Brain microvascular endothelial cell (primary cell): ENCODE measurements at regions not wholly inside any gene's neighbourhood (a gene's known extent, or its start where the extent isn't known, plus 50 kb on each side); places are given as distances from the start of the nearest gene placed in this dataset.
A peak's percentile ranks its signal among the peaks of the same experiment; 100 is the strongest.

Experiments
- DNase-seq: peaks from one replicate; pipeline ENCODE4 v3.0.0-alpha.2; 2020
- H3K27ac ChIP-seq: fragments of 250-450 bp; sonication (Bioruptor Pico); 2 replicates; pipeline ENCODE4 v1.5.1; 2020; ENCODE audit warnings: mild to moderate bottlenecking, moderate library complexity
- H3K27me3 ChIP-seq: fragments of 250-450 bp; sonication (Bioruptor Pico); replicated peaks from 2 replicates; pipeline ENCODE4 v1.5.1; 2020; ENCODE audit warnings: mild to moderate bottlenecking
- H3K36me3 ChIP-seq: fragments of 250-450 bp; sonication (Bioruptor Pico); replicated peaks from 2 replicates; pipeline ENCODE4 v1.5.1; 2020; ENCODE audit warnings: mild to moderate bottlenecking
- H3K4me3 ChIP-seq: 2 replicates; pipeline ENCODE4 v1.5.1; 2011; ENCODE audit warnings: low read depth, mild to moderate bottlenecking, control low read depth, low read length, moderate library complexity
- in situ Hi-C: cut with HindIII; loops from 2 replicates; pipeline ENCODE4 v1.10.0; 2017; ENCODE audit warnings: low sequenced_read_pairs, low pct_ligation_motif_present
- TF ChIP-seq, protein P1 (sequence below): IDR thresholded peaks from 2 replicates; pipeline ENCODE4 v1.5.1; 2011; ENCODE audit warnings: low read depth, mild to moderate bottlenecking, moderate library complexity, low read length, control low read depth, inconsistent platforms; ENCODE audit errors: missing control alignments

DNA sequence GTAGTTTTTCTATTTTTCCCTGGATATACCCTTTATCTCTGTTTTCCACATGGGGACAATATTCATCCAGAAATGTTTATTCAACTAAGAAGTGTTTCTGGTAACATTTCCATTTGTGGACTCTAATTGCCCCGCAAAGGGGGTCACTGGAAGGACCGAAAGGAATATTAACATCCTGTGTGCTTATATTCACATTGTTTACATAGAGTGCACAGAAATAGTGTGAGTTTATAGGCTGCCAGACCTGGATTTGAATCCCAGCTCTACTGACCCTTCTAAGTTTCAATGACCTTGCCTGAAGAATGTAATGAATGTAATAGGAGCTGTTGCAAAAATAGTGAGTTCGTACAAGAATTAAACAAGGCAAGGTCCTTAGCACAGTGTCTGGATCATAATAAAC, 152.9 kb upstream of the NCKAP5 start:
- no peak for DNase-seq
- Histone ChIP-seq H3K4me3 (no peak overlapping the region), H3K27me3 (no peaks in the 10 kb centered on the region), H3K27ac (no peak overlapping the region), H3K36me3 (no peaks in the 10 kb centered on the region)
- in situ Hi-C loops = no loop called here
- TF ChIP-seq, protein P1, sequence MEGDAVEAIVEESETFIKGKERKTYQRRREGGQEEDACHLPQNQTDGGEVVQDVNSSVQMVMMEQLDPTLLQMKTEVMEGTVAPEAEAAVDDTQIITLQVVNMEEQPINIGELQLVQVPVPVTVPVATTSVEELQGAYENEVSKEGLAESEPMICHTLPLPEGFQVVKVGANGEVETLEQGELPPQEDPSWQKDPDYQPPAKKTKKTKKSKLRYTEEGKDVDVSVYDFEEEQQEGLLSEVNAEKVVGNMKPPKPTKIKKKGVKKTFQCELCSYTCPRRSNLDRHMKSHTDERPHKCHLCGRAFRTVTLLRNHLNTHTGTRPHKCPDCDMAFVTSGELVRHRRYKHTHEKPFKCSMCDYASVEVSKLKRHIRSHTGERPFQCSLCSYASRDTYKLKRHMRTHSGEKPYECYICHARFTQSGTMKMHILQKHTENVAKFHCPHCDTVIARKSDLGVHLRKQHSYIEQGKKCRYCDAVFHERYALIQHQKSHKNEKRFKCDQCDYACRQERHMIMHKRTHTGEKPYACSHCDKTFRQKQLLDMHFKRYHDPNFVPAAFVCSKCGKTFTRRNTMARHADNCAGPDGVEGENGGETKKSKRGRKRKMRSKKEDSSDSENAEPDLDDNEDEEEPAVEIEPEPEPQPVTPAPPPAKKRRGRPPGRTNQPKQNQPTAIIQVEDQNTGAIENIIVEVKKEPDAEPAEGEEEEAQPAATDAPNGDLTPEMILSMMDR = no peak

- no peak for DNase-seq
- in situ Hi-C loops = no loop called here
Measured at GRCh38 chr2:133723133-133723532, 154.9 kb upstream of the NCKAP5 start.

GRCh38 chr2:133726973-133727372, 158.7 kb upstream of the NCKAP5 start:
- H3K27ac ChIP-seq = no peak overlapping the region
- H3K27me3 ChIP-seq = no peaks in the 10 kb centered on the region
- no peaks in the 10 kb centered on the region for H3K36me3 ChIP-seq
- no peak for DNase-seq
- TF ChIP-seq, protein P1 = no peak
- H3K4me3 ChIP-seq = no peak overlapping the region
- in situ Hi-C loops = no loop called here

More at GRCh38 chr2:133723133-133723532, 154.9 kb upstream of the NCKAP5 start:
- Histone ChIP-seq H3K36me3 (no peaks in the 10 kb centered on the region), H3K27ac (no peak overlapping the region), H3K27me3 (no peaks in the 10 kb centered on the region), H3K4me3 (no peak overlapping the region)
- TF ChIP-seq, protein P1 = no peak

DNA sequence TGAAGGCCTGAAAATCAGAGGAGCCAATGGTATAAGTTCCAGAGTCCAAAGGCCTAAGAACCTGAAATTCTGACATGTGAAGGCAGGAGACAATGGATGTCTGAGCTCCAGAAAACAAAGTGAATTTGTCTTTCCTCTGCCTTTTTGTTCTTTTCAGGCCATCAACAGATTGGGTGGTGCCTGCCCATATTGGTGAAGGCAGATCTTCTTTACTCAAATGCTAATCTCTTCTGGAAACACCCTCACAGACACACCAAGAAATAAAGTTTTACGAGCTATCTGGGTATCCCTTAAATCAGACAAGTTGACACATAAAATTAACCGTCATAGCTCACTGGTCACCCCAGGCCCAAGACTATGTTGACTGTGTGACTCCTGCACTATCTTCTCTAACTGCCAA, 163.8 kb upstream of the NCKAP5 start:
- no peak for DNase-seq
- Histone ChIP-seq H3K27ac (no peak overlapping the region), H3K36me3 (no peaks in the 10 kb centered on the region), H3K4me3 (no peak overlapping the region), H3K27me3 (no peaks in the 10 kb centered on the region)
- in situ Hi-C loops = no loop called here
- TF ChIP-seq, protein P1 = no peak

GRCh38 chr2:133732982-133733900, 165.0 kb upstream of the NCKAP5 start:
- Histone ChIP-seq H3K36me3 (no peaks in the 10 kb centered on the region), H3K27me3 (no peaks in the 10 kb centered on the region), H3K4me3 (no peak overlapping the region), H3K27ac (peak overlapping the region; percentile 58)
- in situ Hi-C loops = no loop called here
- TF ChIP-seq, protein P1 = no peak
- DNase-seq = no peak
